Adrenal gland (tissue), 9 donors: ENCODE measurements at regions not wholly inside any gene's neighbourhood (a gene's known extent, or its start where the extent isn't known, plus 50 kb on each side); places are given as distances from the start of the nearest gene placed in this dataset.

Source experiments
- DNase-seq, 7 donors: peaks; one replicate each; pipeline ENCODE4 v3.0.0-alpha.2; 2019 to 2020
- H3K27ac ChIP-seq, 5 donors: fragments of 200-600 bp; sonication (generic) in 4 of 5; 1 replicate in 3 of 5; 2 replicates in 2 of 5; pipeline versions ENCODE4 v1.5.1 to v1.8.0; 2016 to 2020; ENCODE audit warnings: mild to moderate bottlenecking in 1 of 5
- H3K27me3 ChIP-seq: fragments of 200-600 bp; 2 replicates; pipeline ENCODE4 v1.8.0; 2021
- H3K36me3 ChIP-seq, 2 donors: fragments of 200-600 bp; replicated peaks in 1 of 2; 1 replicate in 1 of 2; 2 replicates in 1 of 2; pipeline versions ENCODE4 v1.5.1 to v1.8.0; 2018 to 2022
- H3K4me1 ChIP-seq, 2 donors: fragments of 200-600 bp; replicated peaks in 1 of 2; 1 replicate in 1 of 2; 2 replicates in 1 of 2; pipeline versions ENCODE4 v1.5.1 to v1.8.0; 2018 to 2021
- H3K4me3 ChIP-seq, 4 donors: fragments of 200-600 bp; sonication (generic) in 3 of 4; one replicate each; pipeline ENCODE4 v1.5.1; 2016 to 2018
- H3K9me3 ChIP-seq, 3 donors: fragments of 200-600 bp; sonication (generic) in 1 of 3; replicated peaks in 1 of 3; 1 replicate in 2 of 3; 2 replicates in 1 of 3; pipeline versions ENCODE4 v1.5.1 to v1.8.0; 2016 to 2021
- POLR2A ChIP-seq, 2 donors: fragments of 450-650 bp; IDR thresholded peaks; one replicate each; pipeline ENCODE4 v1.6.1; 2017; ENCODE audit warnings: antibody characterized with exemption in 2 of 2, mild to moderate bottlenecking in 2 of 2, moderate library complexity in 1 of 2
- WGBS, 4 donors: extraction: QIAGEN DNeasy Blood & Tissue Kit in 2 of 4; methylation state at CpG; one replicate each; pipeline versions ENCODE4 v1.1.5 to v1.1.7; 2013 to 2017; 5-methylcytosine and 5-hydroxymethylcytosine counted together
- intact Hi-C, 2 donors: fragments of 100-400 bp; cut with DNase I; formaldehyde crosslinking; loops; one replicate each; pipeline versions ENCODE4 v1.14.1 to v1.15.0; 2022 to 2023
- TF ChIP-seq, protein P1 (sequence below), 6 experiments: fragments of 450-650 bp in 4 of 6; fragments of 200-600 bp in 2 of 6; sonication (generic) in 1 of 6; IDR thresholded peaks; 1 replicate in 5 of 6; 2 replicates in 1 of 6; pipeline versions ENCODE4 v1.5.1 to v1.8.0; 2016 to 2021; ENCODE audit warnings: antibody characterized with exemption in 6 of 6, mild to moderate bottlenecking in 2 of 6, moderate library complexity in 1 of 6
- donor health status: healthy with polysubstance abuse.
- donor health status: Bipolar disorder and iron deficiency.
- donor health status: DM: yes; HTN: yes; CAD: no.
- donor health status: DM: no; HTN: no; CAD: no.
- donor health status: DM: no; HTN: no; CAD: no.

- no peaks in the 10 kb centered on the region for H3K36me3 ChIP-seq
- 84 to 95% (median 90%) methylated on average over 3 of the region's 3 CpGs for WGBS, 4 donors
- H3K27ac ChIP-seq = no peak overlapping the region
- intact Hi-C loops = no loop called here
- no peaks in the 10 kb centered on the region for H3K27me3 ChIP-seq
- TF ChIP-seq, protein P1, sequence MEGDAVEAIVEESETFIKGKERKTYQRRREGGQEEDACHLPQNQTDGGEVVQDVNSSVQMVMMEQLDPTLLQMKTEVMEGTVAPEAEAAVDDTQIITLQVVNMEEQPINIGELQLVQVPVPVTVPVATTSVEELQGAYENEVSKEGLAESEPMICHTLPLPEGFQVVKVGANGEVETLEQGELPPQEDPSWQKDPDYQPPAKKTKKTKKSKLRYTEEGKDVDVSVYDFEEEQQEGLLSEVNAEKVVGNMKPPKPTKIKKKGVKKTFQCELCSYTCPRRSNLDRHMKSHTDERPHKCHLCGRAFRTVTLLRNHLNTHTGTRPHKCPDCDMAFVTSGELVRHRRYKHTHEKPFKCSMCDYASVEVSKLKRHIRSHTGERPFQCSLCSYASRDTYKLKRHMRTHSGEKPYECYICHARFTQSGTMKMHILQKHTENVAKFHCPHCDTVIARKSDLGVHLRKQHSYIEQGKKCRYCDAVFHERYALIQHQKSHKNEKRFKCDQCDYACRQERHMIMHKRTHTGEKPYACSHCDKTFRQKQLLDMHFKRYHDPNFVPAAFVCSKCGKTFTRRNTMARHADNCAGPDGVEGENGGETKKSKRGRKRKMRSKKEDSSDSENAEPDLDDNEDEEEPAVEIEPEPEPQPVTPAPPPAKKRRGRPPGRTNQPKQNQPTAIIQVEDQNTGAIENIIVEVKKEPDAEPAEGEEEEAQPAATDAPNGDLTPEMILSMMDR (IDR thresholded peaks at IDR 0.05) = no peak
- no peak for TF ChIP-seq POLR2A (IDR thresholded peaks at IDR 0.05)
- DNase-seq = no peak
- no peaks in the 10 kb centered on the region for H3K4me1 ChIP-seq
- no peaks in the 10 kb centered on the region for H3K9me3 ChIP-seq
- H3K4me3 ChIP-seq = no peak overlapping the region
Measured at GRCh38 chr3:163422671-163423070, 1655.6 kb downstream of the SI start.

DNA sequence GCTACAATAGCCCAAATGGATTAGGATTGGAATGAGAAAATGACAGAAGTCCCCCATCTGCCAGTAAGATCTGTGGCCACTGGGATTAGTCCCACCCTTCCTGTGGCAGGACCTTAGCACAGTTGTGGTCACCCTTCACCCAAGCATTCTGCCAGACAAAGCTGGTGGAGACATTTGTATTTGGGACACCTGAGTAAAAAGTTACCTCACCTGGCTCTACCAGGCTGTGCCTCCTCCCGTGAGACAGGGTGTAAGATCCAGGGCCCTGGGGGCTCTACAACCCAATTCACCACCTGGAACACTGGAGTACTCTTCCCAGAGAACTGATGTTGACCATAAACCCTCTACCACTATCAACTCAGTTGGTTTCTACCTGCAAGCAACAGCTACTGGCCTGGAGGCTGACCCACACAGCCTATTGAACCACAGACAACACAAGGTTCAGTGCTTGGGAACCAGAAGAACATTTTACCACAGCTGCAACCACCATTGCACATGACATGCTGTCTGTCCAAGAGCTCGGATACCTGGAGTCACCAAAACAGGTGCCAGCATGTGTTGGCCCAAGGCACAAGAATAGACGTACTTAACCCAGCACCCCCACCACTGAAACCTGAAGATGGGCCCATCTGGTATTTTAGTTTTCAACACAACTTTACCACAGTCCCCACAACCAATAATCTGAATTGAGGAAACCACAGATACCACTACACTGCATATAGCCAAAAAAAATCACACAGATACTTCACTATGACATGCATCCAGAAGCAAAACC lies 1686.7 kb downstream of the SI start:
- H3K4me1 ChIP-seq = no peaks in the 10 kb centered on the region
- TF ChIP-seq POLR2A (IDR thresholded peaks at IDR 0.05) = no peak
- TF ChIP-seq, protein P1 (IDR thresholded peaks at IDR 0.05) = no peak
- no peaks in the 10 kb centered on the region for H3K9me3 ChIP-seq
- H3K4me3 ChIP-seq = no peak overlapping the region
- H3K27ac ChIP-seq = no peak overlapping the region
- no peaks in the 10 kb centered on the region for H3K36me3 ChIP-seq
- H3K27me3 ChIP-seq = no peaks in the 10 kb centered on the region
- no peak for DNase-seq
- 66 to 100% (median 88%) methylated on average over 1 to 3 of the region's 3 CpGs for WGBS, 4 donors
- intact Hi-C loops = no loop called here

DNA sequence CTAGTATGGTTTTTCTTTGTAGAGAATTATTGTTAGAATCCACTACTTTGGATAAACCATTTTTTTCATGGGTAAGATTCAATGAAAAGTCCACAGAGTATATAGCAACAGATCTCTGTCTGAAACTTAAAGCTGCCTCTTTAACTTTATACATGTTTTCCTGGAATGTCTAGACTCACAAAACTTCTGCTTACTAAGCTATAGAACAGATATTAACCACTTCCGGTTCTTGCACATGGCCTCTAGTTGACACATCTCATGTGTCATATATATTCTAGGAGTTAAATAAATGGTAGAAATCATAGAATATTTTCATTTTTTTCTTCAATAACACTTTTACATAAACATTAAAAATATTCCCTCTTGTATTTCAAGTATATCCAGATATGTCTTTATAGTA lies 1693.9 kb downstream of the SI start:
- Histone ChIP-seq H3K4me3 (no peak overlapping the region), H3K27ac (no peak overlapping the region), H3K27me3 (no peaks in the 10 kb centered on the region), H3K9me3 (no peaks in the 10 kb centered on the region), H3K36me3 (no peaks in the 10 kb centered on the region), H3K4me1 (no peaks in the 10 kb centered on the region)
- 73 to 79% (median 75%) methylated on average over 1 of the region's 1 CpG for WGBS, 4 donors
- no peak for TF ChIP-seq POLR2A (IDR thresholded peaks at IDR 0.05)
- TF ChIP-seq, protein P1 (IDR thresholded peaks at IDR 0.05) = no peak
- intact Hi-C loops = no loop called here
- no peak for DNase-seq

DNA sequence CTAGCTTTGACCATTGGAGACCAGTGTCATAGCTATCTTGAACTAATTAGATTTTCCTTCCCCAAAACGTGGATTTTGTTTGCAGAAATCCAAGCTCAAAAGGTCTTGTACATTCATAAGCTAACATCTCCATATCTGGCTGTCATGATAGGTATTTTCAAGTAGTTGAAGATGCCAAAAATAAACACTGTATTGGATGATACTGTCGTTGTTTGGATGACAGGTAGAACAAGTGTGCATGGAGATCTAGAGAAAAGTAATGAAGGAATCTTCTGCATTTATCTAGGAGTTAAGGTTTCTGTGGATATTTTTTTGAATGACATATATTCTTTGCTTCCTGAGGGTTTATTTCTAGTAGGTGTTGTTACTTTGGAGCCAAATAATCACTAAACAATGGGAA lies 1696.1 kb downstream of the SI start:
- no peak overlapping the region for H3K4me3 ChIP-seq
- intact Hi-C loops = no loop called here
- no peaks in the 10 kb centered on the region for H3K36me3 ChIP-seq
- no peak overlapping the region for H3K27ac ChIP-seq
- DNase-seq = no peak
- 40 to 55% (median 50%) methylated on average over 2 of the region's 2 CpGs for WGBS, 4 donors
- TF ChIP-seq, protein P1 (IDR thresholded peaks at IDR 0.05) = no peak
- no peak for TF ChIP-seq POLR2A (IDR thresholded peaks at IDR 0.05)
- no peaks in the 10 kb centered on the region for H3K27me3 ChIP-seq
- no peaks in the 10 kb centered on the region for H3K4me1 ChIP-seq
- H3K9me3 ChIP-seq = no peaks in the 10 kb centered on the region
